GM23338 (cell line): ENCODE measurements at regions not wholly inside any gene's neighbourhood (a gene's known extent, or its start where the extent isn't known, plus 50 kb on each side); places are given as distances from the start of the nearest gene placed in this dataset.

Experiments
- ATAC-seq: fragments of 200-7000 bp; cut with Tn5 transposase; 3 replicates; pipeline ENCODE4 v1.9.1; 2020
- DNase-seq: peaks from one replicate; pipeline ENCODE4 v3.0.0-alpha.2; 2015; ENCODE audit warnings: low spot score
- H2AFZ ChIP-seq: fragments of 200-600 bp; sonication (generic); 2 replicates; pipeline ENCODE4 v1.8.0; 2016; ENCODE audit warnings: antibody characterized with exemption, mild to moderate bottlenecking, moderate library complexity
- H3F3A ChIP-seq: fragments of 200-600 bp; sonication (generic); replicated peaks from 2 replicates; pipeline ENCODE4 v1.8.0; 2017; ENCODE audit warnings: antibody characterized with exemption, mixed run types, low read depth
- H3K27ac ChIP-seq: fragments of 200-600 bp; sonication (generic); 2 replicates; pipeline ENCODE4 v1.6.1; 2016; ENCODE audit warnings: low read depth
- H3K27me3 ChIP-seq: fragments of 200-600 bp; sonication (generic); 2 replicates; pipeline ENCODE4 v1.8.0; 2016; ENCODE audit warnings: mild to moderate bottlenecking, mixed run types, moderate library complexity; ENCODE audit not compliant: insufficient read depth
- H3K36me3 ChIP-seq: fragments of 200-600 bp; sonication (generic); 2 replicates; pipeline ENCODE4 v1.8.0; 2016; ENCODE audit warnings: mild to moderate bottlenecking; ENCODE audit not compliant: insufficient read depth
- H3K4me1 ChIP-seq: fragments of 200-600 bp; sonication (generic); 2 replicates; pipeline ENCODE4 v1.8.0; 2016; ENCODE audit warnings: mild to moderate bottlenecking, moderate library complexity; ENCODE audit not compliant: insufficient read depth
- H3K4me2 ChIP-seq: fragments of 200-600 bp; sonication (generic); 2 replicates; pipeline ENCODE4 v1.7.1; 2017; ENCODE audit warnings: mixed run types
- H3K4me3 ChIP-seq: fragments of 200-600 bp; sonication (generic); 2 replicates; pipeline ENCODE4 v1.6.1; 2016; ENCODE audit warnings: mixed run types
- H3K79me2 ChIP-seq: fragments of 200-600 bp; sonication (generic); replicated peaks from 2 replicates; pipeline ENCODE4 v1.8.0; 2017; ENCODE audit warnings: mild to moderate bottlenecking; ENCODE audit not compliant: insufficient read depth
- H3K9me2 ChIP-seq: fragments of 200-600 bp; sonication (generic); 2 replicates; pipeline ENCODE4 v1.8.0; 2017; ENCODE audit not compliant: insufficient read depth
- H4K20me1 ChIP-seq: fragments of 200-600 bp; sonication (generic); replicated peaks from 2 replicates; pipeline ENCODE4 v1.8.0; 2017; ENCODE audit warnings: mild to moderate bottlenecking; ENCODE audit not compliant: insufficient read depth
- H3K27ac Mint-ChIP-seq: 2 replicates; pipeline ENCODE4 v1.8.0; 2020; ENCODE audit warnings: inconsistent platforms, mild to moderate bottlenecking, moderate library complexity, mixed read lengths
- H3K27me3 Mint-ChIP-seq: 3 replicates; pipeline ENCODE4 v1.8.0; 2022; ENCODE audit warnings: low read depth, mild to moderate bottlenecking, moderate library complexity, mixed read lengths, inconsistent platforms; ENCODE audit not compliant: insufficient read depth, poor library complexity
- H3K36me3 Mint-ChIP-seq: 3 replicates; pipeline ENCODE4 v1.8.0; 2021; ENCODE audit warnings: low read depth, mild to moderate bottlenecking, inconsistent platforms, moderate library complexity, mixed read lengths
- H3K4me1 Mint-ChIP-seq: 3 replicates; pipeline ENCODE4 v1.8.0; 2020; ENCODE audit warnings: mild to moderate bottlenecking, inconsistent platforms, mixed read lengths
- H3K4me3 Mint-ChIP-seq: 3 replicates; pipeline ENCODE4 v1.8.0; 2021; ENCODE audit warnings: moderate library complexity, mild to moderate bottlenecking, inconsistent platforms, mixed read lengths
- H3K9me3 Mint-ChIP-seq: 3 replicates; pipeline ENCODE4 v1.8.0; 2020; ENCODE audit warnings: moderate library complexity, mild to moderate bottlenecking, inconsistent platforms, mixed read lengths
- CREB1 ChIP-seq: fragments of 250-450 bp; sonication (Bioruptor Pico); IDR thresholded peaks from 2 replicates; pipeline ENCODE4 v1.5.0; 2020; ENCODE audit warnings: low read depth, mild to moderate bottlenecking, moderate library complexity
- CTCF ChIP-seq, 2 experiments: fragments of 200-600 bp in 1 of 2; sonication (generic) in 1 of 2; conservative IDR thresholded peaks; 2 replicates each; pipeline versions ENCODE4 v1.5.1 to v1.6.1; 2016 to 2017; ENCODE audit warnings: antibody characterized with exemption in 2 of 2, low read depth in 2 of 2, mild to moderate bottlenecking in 2 of 2, moderate library complexity in 1 of 2
- ETS1 ChIP-seq: IDR thresholded peaks from 2 replicates; pipeline ENCODE4 v1.6.1; 2016; ENCODE audit warnings: antibody characterized with exemption
- EZH2 ChIP-seq: fragments of 200-600 bp; sonication (generic); IDR thresholded peaks from one replicate; pipeline ENCODE4 v1.8.0; 2017; ENCODE audit warnings: antibody characterized with exemption, mild to moderate bottlenecking, low read depth; ENCODE audit not compliant: unreplicated experiment
- EZH2phosphoT487 ChIP-seq: fragments of 200-600 bp; sonication (generic); IDR thresholded peaks from one replicate; pipeline ENCODE4 v1.8.1; 2018; ENCODE audit warnings: antibody characterized with exemption; ENCODE audit not compliant: unreplicated experiment
- JUNB ChIP-seq: IDR thresholded peaks from one replicate; pipeline ENCODE4 v1.6.1; 2016; ENCODE audit warnings: antibody characterized with exemption; ENCODE audit not compliant: unreplicated experiment
- NANOG ChIP-seq: IDR thresholded peaks from 2 replicates; pipeline ENCODE4 v1.6.1; 2016; ENCODE audit warnings: antibody characterized with exemption, borderline replicate concordance
- POLR2AphosphoS5 ChIP-seq: IDR thresholded peaks from 2 replicates; pipeline ENCODE4 v1.6.1; 2016; ENCODE audit warnings: antibody characterized with exemption, low read depth
- REST ChIP-seq: IDR thresholded peaks from one replicate; pipeline ENCODE4 v1.6.1; 2018; ENCODE audit warnings: antibody characterized with exemption; ENCODE audit not compliant: unreplicated experiment
- STAT1 ChIP-seq: IDR thresholded peaks from one replicate; pipeline ENCODE4 v1.6.1; 2016; ENCODE audit warnings: antibody characterized with exemption; ENCODE audit not compliant: unreplicated experiment
- ZNF114 ChIP-seq: fragments of 250-450 bp; sonication (Bioruptor Pico); IDR thresholded peaks from 2 replicates; pipeline ENCODE4 v1.5.0; 2020; ENCODE audit warnings: mild to moderate bottlenecking, moderate library complexity
- ZNF331 ChIP-seq: fragments of 250-450 bp; sonication (Bioruptor Pico); IDR thresholded peaks from 2 replicates; pipeline ENCODE4 v1.5.0; 2020; ENCODE audit warnings: low read depth, mild to moderate bottlenecking, moderate library complexity
- ZNF462 ChIP-seq: fragments of 250-450 bp; sonication (Bioruptor Pico); IDR thresholded peaks from 2 replicates; pipeline ENCODE4 v1.5.0; 2020; ENCODE audit warnings: mild to moderate bottlenecking, moderate library complexity

DNA sequence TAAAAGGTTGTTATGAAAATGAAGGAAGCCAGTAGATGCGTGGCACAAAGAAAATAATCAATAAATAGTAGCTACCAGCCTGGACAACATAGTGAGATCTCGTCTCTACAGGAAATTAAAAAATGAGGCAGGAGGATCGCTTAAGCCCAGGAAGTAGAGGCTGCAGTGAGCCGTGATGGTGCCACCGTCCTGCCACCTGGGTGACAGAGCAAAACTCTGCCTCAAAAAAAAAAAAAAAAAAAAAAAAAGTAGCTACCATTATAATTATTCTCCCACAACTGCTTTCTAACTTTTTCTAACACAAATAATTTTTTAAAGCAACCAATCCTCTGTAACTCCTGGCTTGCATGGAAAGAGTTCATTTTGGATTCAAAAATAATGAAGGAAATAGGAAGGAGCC lies 133.0 kb downstream of the NDUFA12 start:
- Histone ChIP-seq H3K79me2 (no peaks in the 10 kb centered on the region), H3K27me3 (peaks cover 46% of the 10 kb centered on the region)

More for the DNA sequence above, 133.0 kb downstream of the NDUFA12 start:
- H3K36me3 Mint-ChIP-seq = no peaks in the 10 kb centered on the region
- peaks cover 24% of the 10 kb centered on the region for H3K4me1 Mint-ChIP-seq
- Histone ChIP-seq H3K4me3 (no peak overlapping the region), H3F3A (no peaks in the 10 kb centered on the region), H3K4me1 (peaks cover 27% of the 10 kb centered on the region), H3K27ac (no peak overlapping the region), H2AFZ (no peak overlapping the region), H3K4me2 (no peak overlapping the region), H4K20me1 (no peaks in the 10 kb centered on the region), H3K9me2 (no peaks in the 10 kb centered on the region), H3K36me3 (no peaks in the 10 kb centered on the region)
- TF ChIP-seq ZNF114 (CRISPR knock-in tag) (no peak), CREB1 (CRISPR knock-in tag) (no peak), EZH2 (no peak), ETS1 (no peak), EZH2phosphoT487 (no peak), CTCF (conservative IDR thresholded peaks at IDR 0.05; ENCODE audit: low read depth in 2 of 2) (no peak), ZNF331 (no peak), JUNB (no peak), NANOG (no peak), POLR2AphosphoS5 (no peak), ZNF462 (CRISPR knock-in tag) (no peak), STAT1 (no peak), REST (no peak)
- H3K27me3 Mint-ChIP-seq = peaks cover 38% of the 10 kb centered on the region
- ATAC-seq (no peak), DNase-seq (no peak)
- H3K27ac Mint-ChIP-seq = no peak overlapping the region
- no peak overlapping the region for H3K4me3 Mint-ChIP-seq
- peaks cover 5% of the 10 kb centered on the region; the same call in 2 of the 3 replicates for H3K9me3 Mint-ChIP-seq
